ENCODE measurements at regions not wholly inside any gene's neighbourhood (a gene's known extent, or its start where the extent isn't known, plus 50 kb on each side); places are given as distances from the start of the nearest gene placed in this dataset.
A peak's percentile ranks its signal among the peaks of the same experiment; 100 is the strongest.

DNA sequence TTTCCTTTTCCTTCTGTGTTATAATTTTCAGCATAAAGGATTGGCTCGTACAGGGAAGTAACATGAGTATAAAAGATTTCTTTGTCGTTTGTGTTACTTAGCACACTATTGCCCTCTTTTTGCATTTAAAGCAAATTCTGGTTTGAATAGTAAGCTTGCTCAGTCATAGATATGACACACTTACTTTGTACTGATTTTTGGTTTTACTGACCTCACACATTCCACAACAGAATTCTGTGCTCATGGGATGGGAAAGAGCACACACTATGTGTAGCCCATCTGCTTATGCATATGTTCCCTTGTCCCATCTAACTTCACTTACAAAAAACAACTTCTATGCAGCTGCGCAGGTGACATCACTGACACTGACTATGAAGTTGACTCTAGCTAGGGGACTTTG, 111.9 kb upstream of the MTAP start:
- TF ChIP-seq, protein P1, sequence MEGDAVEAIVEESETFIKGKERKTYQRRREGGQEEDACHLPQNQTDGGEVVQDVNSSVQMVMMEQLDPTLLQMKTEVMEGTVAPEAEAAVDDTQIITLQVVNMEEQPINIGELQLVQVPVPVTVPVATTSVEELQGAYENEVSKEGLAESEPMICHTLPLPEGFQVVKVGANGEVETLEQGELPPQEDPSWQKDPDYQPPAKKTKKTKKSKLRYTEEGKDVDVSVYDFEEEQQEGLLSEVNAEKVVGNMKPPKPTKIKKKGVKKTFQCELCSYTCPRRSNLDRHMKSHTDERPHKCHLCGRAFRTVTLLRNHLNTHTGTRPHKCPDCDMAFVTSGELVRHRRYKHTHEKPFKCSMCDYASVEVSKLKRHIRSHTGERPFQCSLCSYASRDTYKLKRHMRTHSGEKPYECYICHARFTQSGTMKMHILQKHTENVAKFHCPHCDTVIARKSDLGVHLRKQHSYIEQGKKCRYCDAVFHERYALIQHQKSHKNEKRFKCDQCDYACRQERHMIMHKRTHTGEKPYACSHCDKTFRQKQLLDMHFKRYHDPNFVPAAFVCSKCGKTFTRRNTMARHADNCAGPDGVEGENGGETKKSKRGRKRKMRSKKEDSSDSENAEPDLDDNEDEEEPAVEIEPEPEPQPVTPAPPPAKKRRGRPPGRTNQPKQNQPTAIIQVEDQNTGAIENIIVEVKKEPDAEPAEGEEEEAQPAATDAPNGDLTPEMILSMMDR (conservative IDR thresholded peaks at IDR 0.05; ENCODE audit: control insufficient read depth, insufficient read depth, low read depth, low read length): no peak
- no peak overlapping the region for H3K4me3 ChIP-seq (ENCODE audit: control insufficient read depth, low read depth, low read length)
- peak; percentile 87 for DNase-seq (ENCODE audit: low read depth)

DNA sequence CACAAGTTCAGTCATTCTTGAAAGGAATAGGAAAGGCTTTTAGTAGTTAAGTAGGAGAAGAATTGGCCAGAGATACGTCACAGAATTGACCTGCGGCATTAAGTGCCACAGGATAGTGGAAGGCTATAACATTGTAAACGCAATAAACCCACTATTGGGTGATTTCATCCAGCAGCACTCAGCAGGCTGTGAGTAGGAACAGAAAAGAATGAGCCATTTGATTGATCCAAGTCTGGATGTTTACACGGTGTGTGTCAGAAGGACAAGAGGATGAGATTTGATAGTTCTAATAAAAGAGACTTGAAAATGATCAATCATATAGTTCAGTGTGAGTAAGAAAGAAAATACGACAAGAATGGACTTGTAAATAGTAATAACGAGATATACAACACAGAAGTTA, 110.0 kb upstream of the MTAP start:
- no peak overlapping the region for H3K4me3 ChIP-seq (ENCODE audit: control insufficient read depth, low read depth, low read length)
- DNase-seq (ENCODE audit: low read depth): no peak
- TF ChIP-seq, protein P1 (conservative IDR thresholded peaks at IDR 0.05; ENCODE audit: control insufficient read depth, insufficient read depth, low read depth, low read length): no peak

DNA sequence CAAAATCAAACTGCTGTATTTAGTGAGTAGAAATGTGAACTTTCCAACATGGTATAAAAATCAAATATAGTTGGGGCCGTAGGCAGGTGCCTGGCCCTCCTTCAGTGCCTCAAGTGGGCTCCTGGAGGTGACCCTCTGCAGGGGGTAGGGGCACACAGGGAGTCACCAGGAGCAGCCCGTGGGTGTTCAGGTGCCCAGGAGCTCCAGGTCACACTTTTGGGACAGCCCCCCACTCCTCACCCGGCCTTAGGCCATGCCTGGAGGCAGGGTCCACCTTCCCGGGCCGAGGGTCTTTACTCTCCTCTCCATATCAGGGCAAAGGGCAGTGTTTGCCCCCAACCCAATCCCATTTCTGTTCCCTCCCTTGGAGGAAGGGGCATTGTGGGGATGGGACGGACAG, 108.0 kb upstream of the MTAP start:
- no peak overlapping the region for H3K4me3 ChIP-seq (ENCODE audit: control insufficient read depth, low read depth, low read length)
- TF ChIP-seq, protein P1 (conservative IDR thresholded peaks at IDR 0.05; ENCODE audit: control insufficient read depth, insufficient read depth, low read depth, low read length): no peak
- DNase-seq (ENCODE audit: low read depth): no peak

DNA sequence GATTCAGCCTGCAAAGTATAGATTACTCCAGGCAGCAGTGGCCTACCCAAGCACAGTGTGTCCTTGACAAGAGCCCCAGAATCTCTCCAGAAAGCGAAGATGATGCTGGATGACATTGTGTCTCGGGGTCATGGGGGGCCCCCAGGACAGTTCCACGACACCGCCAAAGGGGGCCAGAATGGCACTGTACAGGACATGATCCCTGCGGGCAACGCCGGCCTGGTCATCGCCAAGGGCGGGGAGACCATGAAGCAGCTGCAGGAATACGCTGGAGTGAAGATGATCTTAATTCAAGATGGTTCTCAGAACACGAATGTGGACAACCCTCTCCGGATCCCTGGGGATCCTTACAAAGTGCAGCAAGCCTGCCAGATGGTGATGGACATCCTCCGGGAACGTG, 107.0 kb upstream of the MTAP start:
- H3K4me3 ChIP-seq (ENCODE audit: control insufficient read depth, low read depth, low read length): no peak overlapping the region
- DNase-seq (ENCODE audit: low read depth): no peak
- TF ChIP-seq, protein P1 (conservative IDR thresholded peaks at IDR 0.05; ENCODE audit: control insufficient read depth, insufficient read depth, low read depth, low read length): no peak

DNA sequence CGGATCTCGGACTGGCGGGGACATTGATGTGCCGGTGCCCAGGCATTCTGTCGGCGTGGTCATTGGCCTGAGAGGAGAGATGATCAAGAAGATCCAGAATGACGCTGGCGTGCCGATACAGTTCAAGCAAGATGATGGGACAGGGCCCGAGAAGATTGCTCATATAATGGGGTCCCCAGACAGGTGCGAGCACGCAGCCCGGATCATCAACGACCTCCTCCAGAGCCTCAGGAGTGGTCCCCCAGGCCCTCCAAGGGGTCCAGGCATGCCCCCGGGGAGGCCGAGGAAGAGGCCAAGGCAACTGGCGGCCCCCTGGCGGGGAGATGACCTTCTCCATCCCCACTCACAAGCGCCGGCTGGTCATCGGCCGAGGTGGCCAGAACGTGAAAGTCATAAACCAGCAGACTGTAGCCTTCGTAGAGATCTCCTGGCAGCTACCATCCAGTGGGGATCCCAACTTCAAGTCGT, 106.5 kb upstream of the MTAP start:
- DNase-seq (ENCODE audit: low read depth): no peak
- TF ChIP-seq, protein P1 (conservative IDR thresholded peaks at IDR 0.05; ENCODE audit: control insufficient read depth, insufficient read depth, low read depth, low read length): no peak
- H3K4me3 ChIP-seq (ENCODE audit: control insufficient read depth, low read depth, low read length): no peak overlapping the region

DNA sequence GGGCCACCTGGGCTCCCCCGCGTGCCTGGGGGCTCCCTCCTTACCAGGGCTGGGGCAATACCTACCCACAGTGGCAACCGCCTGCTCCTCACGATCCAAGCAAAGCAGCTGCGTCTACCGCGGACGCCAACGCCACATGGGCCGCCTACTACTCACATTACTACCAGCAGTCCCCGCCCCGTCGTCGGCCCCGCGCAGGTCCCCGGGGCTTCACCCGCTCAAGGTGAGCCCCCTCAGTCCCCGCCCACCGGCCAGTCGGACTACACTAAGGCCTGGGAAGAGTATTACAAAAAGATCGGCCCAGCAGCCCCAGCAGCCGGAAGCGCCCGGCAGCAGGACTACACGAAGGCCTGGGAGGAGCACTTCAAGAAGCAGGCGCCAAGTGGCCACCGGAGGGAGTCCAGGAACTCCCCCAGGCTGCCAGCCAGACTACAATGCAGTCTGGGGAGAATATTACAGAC, 106.0 kb upstream of the MTAP start:
- DNase-seq (ENCODE audit: low read depth): no peak
- TF ChIP-seq, protein P1 (conservative IDR thresholded peaks at IDR 0.05; ENCODE audit: control insufficient read depth, insufficient read depth, low read depth, low read length): peak; percentile 1
- H3K4me3 ChIP-seq (ENCODE audit: control insufficient read depth, low read depth, low read length): no peak overlapping the region

DNA sequence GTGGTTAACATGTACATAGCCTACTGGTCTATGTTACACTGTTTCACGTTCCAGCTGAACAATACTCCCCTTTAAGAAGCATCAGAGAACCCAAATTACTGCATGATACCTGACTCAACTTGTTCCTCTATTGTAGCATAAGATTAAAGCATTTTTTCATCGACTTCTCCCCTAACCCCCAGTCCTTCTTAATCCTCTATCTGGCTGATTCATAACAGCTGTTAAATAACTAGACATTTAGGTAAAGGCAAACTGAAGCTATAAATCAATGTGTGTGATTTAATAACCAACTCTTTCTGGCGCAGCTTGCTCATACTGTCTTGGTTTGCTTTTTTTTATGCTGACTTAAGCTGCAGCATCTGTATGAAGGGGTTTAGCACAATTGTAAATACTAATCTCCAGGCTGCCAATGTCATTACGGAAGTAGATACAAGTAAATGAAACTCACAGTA, 94.2 kb upstream of the MTAP start:
- peak; percentile 32 for DNase-seq (ENCODE audit: low read depth)
- TF ChIP-seq, protein P1 (conservative IDR thresholded peaks at IDR 0.05; ENCODE audit: control insufficient read depth, insufficient read depth, low read depth, low read length): no peak
- no peak overlapping the region for H3K4me3 ChIP-seq (ENCODE audit: control insufficient read depth, low read depth, low read length)
